ENCODE measurements at regions not wholly inside any gene's neighbourhood (a gene's known extent, or its start where the extent isn't known, plus 50 kb on each side); places are given as distances from the start of the nearest gene placed in this dataset.

GRCh38 chr11:128391811-128392210 lies 195.5 kb downstream of the ETS1 start:
- H3K27me3 Mint-ChIP-seq (ENCODE audit: low read depth): no peaks in the 10 kb centered on the region
- H3K9me3 Mint-ChIP-seq (ENCODE audit: insufficient read depth): no peaks in the 10 kb centered on the region
- POLR2A ChIA-PET: interaction anchor here (0.6 kb wide), 1 partner anchor 128 kb away, joined by 4 read pairs; no protein-coding TSS in a partner anchor
- H3K4me3 Mint-ChIP-seq: no peak overlapping the region
- DNase-seq (no peak), ATAC-seq (no peak)
- H3K36me3 Mint-ChIP-seq (ENCODE audit: low read depth): no peaks in the 10 kb centered on the region
- no peak overlapping the region for H3K27ac Mint-ChIP-seq
- peaks cover 4% of the 10 kb centered on the region for H3K4me1 Mint-ChIP-seq (ENCODE audit: low read depth)
- CTCF ChIA-PET: interaction anchor here (1.1 kb wide), 1 partner anchor 68 kb away, joined by 3 read pairs; no protein-coding TSS in a partner anchor

DNA sequence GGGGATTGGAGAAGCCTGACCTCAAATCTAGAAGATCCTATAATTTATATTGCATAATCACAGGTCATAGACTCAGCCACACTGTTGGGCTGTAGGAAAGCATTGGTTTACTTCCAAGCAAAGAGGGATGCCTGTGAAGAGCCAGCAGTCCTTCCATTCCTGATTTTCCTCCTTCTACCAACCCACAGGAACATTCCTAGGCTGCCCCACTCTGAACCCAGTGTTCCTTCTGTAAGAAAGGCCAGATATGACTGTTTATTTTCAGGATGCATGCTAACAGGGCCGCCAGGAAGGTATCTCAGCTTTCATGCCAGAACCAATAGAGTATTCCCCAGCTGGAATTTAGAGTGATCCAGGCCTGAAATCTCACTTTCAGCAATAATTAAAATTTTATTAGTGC lies 197.1 kb downstream of the ETS1 start:
- ChIA-PET CTCF (no interaction called here), POLR2A (no interaction called here)
- no peak overlapping the region for H3K27ac Mint-ChIP-seq
- no peaks in the 10 kb centered on the region for H3K36me3 Mint-ChIP-seq (ENCODE audit: low read depth)
- no peak overlapping the region for H3K4me3 Mint-ChIP-seq
- DNase-seq: no peak
- H3K4me1 Mint-ChIP-seq (ENCODE audit: low read depth): peaks cover 6% of the 10 kb centered on the region
- H3K27me3 Mint-ChIP-seq (ENCODE audit: low read depth): no peaks in the 10 kb centered on the region
- ATAC-seq: no peak
- H3K9me3 Mint-ChIP-seq (ENCODE audit: insufficient read depth): no peaks in the 10 kb centered on the region

- H3K4me1 Mint-ChIP-seq (ENCODE audit: low read depth): peaks cover 6% of the 10 kb centered on the region
- CTCF ChIA-PET: no interaction called here
- no peaks in the 10 kb centered on the region for H3K36me3 Mint-ChIP-seq (ENCODE audit: low read depth)
- H3K4me3 Mint-ChIP-seq: no peak overlapping the region
- POLR2A ChIA-PET: interaction anchor here (0.6 to 0.7 kb wide), 2 partner anchors 12 to 34 kb away, joined by 3 to 7 read pairs; no protein-coding TSS in a partner anchor
- H3K27ac Mint-ChIP-seq: no peak overlapping the region
- DNase-seq (no peak), ATAC-seq (no peak)
- H3K9me3 Mint-ChIP-seq (ENCODE audit: insufficient read depth): no peaks in the 10 kb centered on the region
- H3K27me3 Mint-ChIP-seq (ENCODE audit: low read depth): no peaks in the 10 kb centered on the region
Observed at GRCh38 chr11:128389461-128389976, 197.8 kb downstream of the ETS1 start.

- Mint-ChIP-seq H3K27ac (no peak overlapping the region), H3K9me3 (ENCODE audit: insufficient read depth) (peaks cover 7% of the 10 kb centered on the region), H3K4me3 (no peak overlapping the region), H3K27me3 (ENCODE audit: low read depth) (no peaks in the 10 kb centered on the region), H3K36me3 (ENCODE audit: low read depth) (no peaks in the 10 kb centered on the region), H3K4me1 (ENCODE audit: low read depth) (peaks cover 6% of the 10 kb centered on the region)
- CTCF ChIA-PET: interaction anchor here (1.3 to 1.9 kb wide), 3 partner anchors 12 to 244 kb away, joined by 3 to 5 read pairs (median 5); no protein-coding TSS in a partner anchor
- ATAC-seq (no peak), DNase-seq (no peak)
- POLR2A ChIA-PET: no interaction called here
Observed at GRCh38 chr11:128388206-128388815, 199.0 kb downstream of the ETS1 start.

DNA sequence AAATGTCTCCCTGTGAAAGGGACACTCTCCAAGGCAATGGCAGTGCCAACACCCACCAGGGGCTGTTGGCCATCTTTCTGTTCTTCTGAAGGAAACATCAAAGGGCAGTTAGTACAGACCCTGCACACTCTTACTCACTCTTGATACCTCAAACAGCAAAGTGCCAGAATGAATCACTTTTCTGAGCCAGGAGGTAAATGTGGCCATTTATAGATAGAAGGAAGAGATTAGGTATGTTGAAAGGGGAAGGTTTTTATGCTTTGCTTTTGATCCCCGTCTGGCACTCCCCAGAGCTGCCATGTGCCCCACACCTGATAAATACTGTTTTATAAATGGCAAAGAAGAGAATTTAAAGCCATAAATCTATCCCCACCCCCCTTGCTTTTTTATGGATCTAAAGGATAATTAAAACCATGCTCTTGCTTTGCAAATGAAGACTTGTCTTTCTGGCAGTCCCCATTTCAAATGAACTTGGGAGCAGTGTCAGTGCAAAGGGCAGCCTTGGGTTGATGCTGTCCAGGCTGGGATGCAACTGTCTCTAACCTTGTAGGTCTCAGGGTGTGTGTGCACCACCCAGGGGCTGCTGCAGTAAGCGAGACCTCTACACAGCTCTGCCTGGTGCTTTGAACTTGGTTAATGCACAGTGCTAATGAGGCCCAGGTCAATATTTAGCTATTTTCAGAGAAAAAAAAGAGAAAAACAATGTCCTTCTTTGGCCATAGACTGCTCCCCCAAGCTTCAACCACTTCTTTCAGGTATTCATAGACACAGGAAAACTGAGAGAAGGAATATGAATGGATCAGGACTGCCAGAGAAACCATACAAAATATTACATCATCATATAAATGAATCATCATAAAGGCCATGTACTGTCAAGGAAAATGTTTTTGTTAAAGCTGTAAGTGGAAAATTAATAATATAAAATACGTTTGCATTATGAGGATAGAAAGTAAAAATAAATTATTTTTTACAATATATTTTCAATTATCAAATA lies 207.5 kb downstream of the ETS1 start:
- DNase-seq (peak; percentile 28), ATAC-seq (peak; percentile 89)
- H3K27ac Mint-ChIP-seq: peak overlapping the region; percentile 8
- POLR2A ChIA-PET: no interaction called here
- H3K4me3 Mint-ChIP-seq: no peak overlapping the region
- CTCF ChIA-PET: interaction anchor here (1.1 kb wide), 1 partner anchor 17 kb away, joined by 3 read pairs; no protein-coding TSS in a partner anchor
- no peaks in the 10 kb centered on the region for H3K27me3 Mint-ChIP-seq (ENCODE audit: low read depth)
- peaks cover 34% of the 10 kb centered on the region for H3K4me1 Mint-ChIP-seq (ENCODE audit: low read depth)
- H3K36me3 Mint-ChIP-seq (ENCODE audit: low read depth): peaks cover 33% of the 10 kb centered on the region
- peaks cover 30% of the 10 kb centered on the region for H3K9me3 Mint-ChIP-seq (ENCODE audit: insufficient read depth)

- POLR2A ChIA-PET: interaction anchor here (0.6 to 1.3 kb wide), 2 partner anchors 81 to 146 kb away, joined by 3 read pairs; no protein-coding TSS in a partner anchor
- no peak for ATAC-seq
- Mint-ChIP-seq H3K4me3 (no peak overlapping the region), H3K27ac (no peak overlapping the region), H3K27me3 (ENCODE audit: low read depth) (no peaks in the 10 kb centered on the region), H3K4me1 (ENCODE audit: low read depth) (peaks cover 35% of the 10 kb centered on the region), H3K36me3 (ENCODE audit: low read depth) (peaks cover 21% of the 10 kb centered on the region), H3K9me3 (ENCODE audit: insufficient read depth) (peaks cover 2% of the 10 kb centered on the region)
- no peak for DNase-seq
- CTCF ChIA-PET: interaction anchor here (1.9 kb wide), 1 partner anchor 52 kb away, joined by 5 read pairs; no protein-coding TSS in a partner anchor
Observed at GRCh38 chr11:128375961-128376360, 211.4 kb downstream of the ETS1 start.

- peaks cover 13% of the 10 kb centered on the region for H3K36me3 Mint-ChIP-seq (ENCODE audit: low read depth)
- ATAC-seq (no peak), DNase-seq (no peak)
- peaks cover 21% of the 10 kb centered on the region for H3K4me1 Mint-ChIP-seq (ENCODE audit: low read depth)
- H3K9me3 Mint-ChIP-seq (ENCODE audit: insufficient read depth): no peaks in the 10 kb centered on the region
- ChIA-PET POLR2A (no interaction called here), CTCF (interaction anchor here (0.8 kb wide), 1 partner anchor 10 kb away, joined by 3 read pairs; no protein-coding TSS in a partner anchor)
- H3K4me3 Mint-ChIP-seq: no peak overlapping the region
- no peaks in the 10 kb centered on the region for H3K27me3 Mint-ChIP-seq (ENCODE audit: low read depth)
- no peak overlapping the region for H3K27ac Mint-ChIP-seq
Observed at GRCh38 chr11:128374026-128374425, 213.3 kb downstream of the ETS1 start.

DNA sequence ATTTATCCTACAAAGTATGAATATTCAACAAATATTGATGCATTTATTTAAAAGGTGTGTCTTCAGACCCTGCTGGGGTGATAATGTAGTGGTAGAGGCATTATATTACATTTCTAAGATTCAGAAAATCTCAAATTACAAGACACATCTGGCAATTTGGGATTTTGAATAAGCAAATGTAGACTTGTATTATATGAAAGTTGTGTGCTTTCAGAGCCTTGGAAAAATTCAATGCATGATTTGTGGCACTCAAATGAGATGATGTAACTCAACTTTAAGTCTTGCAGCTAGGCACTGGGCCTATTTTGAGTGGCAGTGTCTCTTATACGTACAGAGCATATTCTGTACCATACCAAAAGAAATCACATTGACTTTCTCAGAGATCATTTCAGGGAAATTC lies 214.4 kb downstream of the ETS1 start:
- Mint-ChIP-seq H3K9me3 (ENCODE audit: insufficient read depth) (no peaks in the 10 kb centered on the region), H3K4me3 (no peak overlapping the region), H3K27me3 (ENCODE audit: low read depth) (no peaks in the 10 kb centered on the region), H3K27ac (no peak overlapping the region), H3K36me3 (ENCODE audit: low read depth) (peaks cover 8% of the 10 kb centered on the region), H3K4me1 (ENCODE audit: low read depth) (peaks cover 16% of the 10 kb centered on the region)
- ATAC-seq (no peak), DNase-seq (no peak)
- POLR2A ChIA-PET: no interaction called here
- CTCF ChIA-PET: no interaction called here

DNA sequence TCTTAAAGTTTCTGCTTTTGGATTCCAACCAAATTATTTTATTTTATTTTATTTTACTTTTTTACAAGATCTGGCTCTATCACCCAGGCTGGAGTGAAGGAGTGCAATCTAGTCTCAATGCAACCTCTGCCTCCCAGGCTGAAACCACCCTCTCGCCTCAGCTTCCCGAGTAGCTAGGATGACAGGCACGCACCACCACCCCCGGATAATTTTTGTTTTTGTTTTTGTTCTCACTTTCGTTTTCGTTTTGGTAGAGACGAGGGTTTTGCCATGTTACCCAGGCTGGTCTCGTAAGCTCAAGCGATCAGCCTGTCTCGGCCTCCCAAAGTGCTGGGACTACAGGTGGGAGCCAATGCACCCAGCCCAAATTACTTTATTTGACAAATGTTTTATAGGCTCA lies 219.8 kb downstream of the ETS1 start:
- POLR2A ChIA-PET: interaction anchor here (1.2 kb wide), 1 partner anchor 134 kb away, joined by 3 read pairs; no protein-coding TSS in a partner anchor
- peak overlapping the region; percentile 35 for H3K27ac Mint-ChIP-seq

GRCh38 chr11:128365044-128365443 lies 222.3 kb downstream of the ETS1 start:
- no peak for ATAC-seq
- ChIA-PET POLR2A (no interaction called here), CTCF (interaction anchor here (3.0 to 3.2 kb wide), 2 partner anchors 8 to 20 kb away, joined by 6 to 11 read pairs; no protein-coding TSS in a partner anchor)
- DNase-seq: no peak
- Mint-ChIP-seq H3K4me1 (ENCODE audit: low read depth) (peaks cover 3% of the 10 kb centered on the region), H3K27ac (no peak overlapping the region), H3K4me3 (no peak overlapping the region), H3K9me3 (ENCODE audit: insufficient read depth) (no peaks in the 10 kb centered on the region), H3K27me3 (ENCODE audit: low read depth) (no peaks in the 10 kb centered on the region), H3K36me3 (ENCODE audit: low read depth) (no peaks in the 10 kb centered on the region)

More for the DNA sequence above, 219.8 kb downstream of the ETS1 start:
- Mint-ChIP-seq H3K9me3 (ENCODE audit: insufficient read depth) (no peaks in the 10 kb centered on the region), H3K4me1 (ENCODE audit: low read depth) (peaks cover 3% of the 10 kb centered on the region), H3K4me3 (peak overlapping the region; percentile 16), H3K36me3 (ENCODE audit: low read depth) (no peaks in the 10 kb centered on the region), H3K27me3 (ENCODE audit: low read depth) (no peaks in the 10 kb centered on the region)
- DNase-seq: no peak
- ATAC-seq: peak; percentile 51
- CTCF ChIA-PET: interaction anchor here (3.0 kb wide), 1 partner anchor 11 kb away, joined by 6 read pairs; no protein-coding TSS in a partner anchor

- ATAC-seq: no peak
- Mint-ChIP-seq H3K9me3 (ENCODE audit: insufficient read depth) (no peaks in the 10 kb centered on the region), H3K4me1 (ENCODE audit: low read depth) (no peaks in the 10 kb centered on the region), H3K27me3 (ENCODE audit: low read depth) (no peaks in the 10 kb centered on the region), H3K27ac (no peak overlapping the region), H3K36me3 (ENCODE audit: low read depth) (no peaks in the 10 kb centered on the region), H3K4me3 (no peak overlapping the region)
- DNase-seq: no peak
- ChIA-PET POLR2A (interaction anchor here (0.6 to 1.6 kb wide), 2 partner anchors 17 to 28 kb away, joined by 3 to 4 read pairs; no protein-coding TSS in a partner anchor), CTCF (interaction anchor here (0.9 to 1.2 kb wide), 4 partner anchors 18 to 269 kb away, joined by 3 read pairs; no protein-coding TSS in a partner anchor)
Observed at GRCh38 chr11:128361451-128362020, 225.8 kb downstream of the ETS1 start.

All from activated CD8-positive, alpha-beta T cell treated with anti-CD3 and anti-CD28 coated beads, Interleukin-2, amount 10 ng/mL, durations not matched to agents 7 days and 5 days (primary cell).